GM23248 (cell line): ENCODE measurements at regions not wholly inside any gene's neighbourhood (a gene's known extent, or its start where the extent isn't known, plus 50 kb on each side); places are given as distances from the start of the nearest gene placed in this dataset.

Experiments used
- EZH2 ChIP-seq: fragments of 200-600 bp; sonication (generic); IDR thresholded peaks from 2 replicates; pipeline ENCODE4 v1.6.1; 2018; ENCODE audit warnings: antibody characterized with exemption, mild to moderate bottlenecking; ENCODE audit not compliant: insufficient read depth, poor library complexity, severe bottlenecking
- EZH2phosphoT487 ChIP-seq: fragments of 200-600 bp; sonication (generic); IDR thresholded peaks from 2 replicates; pipeline ENCODE4 v1.6.1; 2018; ENCODE audit warnings: antibody characterized with exemption, moderate library complexity, mild to moderate bottlenecking, low read depth; ENCODE audit not compliant: insufficient read depth

- TF ChIP-seq EZH2: no peak
- TF ChIP-seq EZH2phosphoT487: no peak
Measured at GRCh38 chr22:27262361-27262760, 539.2 kb downstream of the MN1 start.
